ENCODE measurements at regions not wholly inside any gene's neighbourhood (a gene's known extent, or its start where the extent isn't known, plus 50 kb on each side); places are given as distances from the start of the nearest gene placed in this dataset.
"Not testable (repeated sequence)": the region's sequence is repeated elsewhere in the genome, so short reads cannot be mapped to it uniquely, and the experiment has no call there.

DNA sequence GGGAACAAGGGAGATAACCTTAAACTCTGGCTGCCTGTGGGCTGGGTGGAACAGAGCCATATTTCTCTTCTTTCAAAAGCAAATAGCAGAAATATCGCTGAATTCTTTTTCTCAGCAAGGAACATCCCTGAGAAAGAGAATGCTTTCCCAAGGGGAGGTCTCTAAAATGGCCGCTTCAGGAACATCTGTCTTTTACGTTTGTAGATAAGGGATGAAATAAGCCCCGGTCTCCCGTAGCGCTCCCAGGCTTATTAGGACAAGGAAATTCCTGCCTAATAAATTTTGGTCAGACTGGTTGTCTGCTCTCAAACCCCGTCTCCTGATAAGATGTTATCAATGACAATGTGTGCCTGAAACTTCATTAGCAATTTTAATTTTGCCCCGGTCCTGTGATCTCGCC, 340.6 kb upstream of the IGFBP3 start:
- not testable (repeated sequence) for DNase-seq

GRCh38 chr7:46259947-46260346, 338.9 kb upstream of the IGFBP3 start:
- DNase-seq = no peak

GRCh38 chr7:46257761-46258448, 336.8 kb upstream of the IGFBP3 start:
- DNase-seq = no peak

- DNase-seq = no peak
Observed at GRCh38 chr7:46256870-46257661, 336.0 kb upstream of the IGFBP3 start.

- no peak for DNase-seq
Observed at GRCh38 chr7:46253520-46253919, 332.4 kb upstream of the IGFBP3 start.

DNA sequence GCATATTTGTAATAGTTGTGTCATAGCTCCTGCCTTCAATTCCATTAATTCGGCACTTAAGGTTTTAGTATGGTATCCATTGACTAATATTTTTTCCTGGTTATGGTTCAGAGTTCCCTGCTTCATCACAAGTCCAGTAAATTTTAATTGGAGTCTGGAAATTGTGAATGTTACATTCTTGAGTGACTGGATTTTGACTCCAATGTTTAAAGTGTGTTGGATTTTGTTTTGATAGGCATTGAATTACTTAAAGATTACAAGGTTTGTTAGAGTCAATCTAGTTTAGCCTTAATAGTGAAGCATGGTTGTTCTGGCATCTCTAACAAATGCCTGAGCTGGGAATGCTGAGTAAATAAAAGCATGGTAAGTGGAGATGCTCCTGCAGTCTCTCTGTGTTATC, 326.6 kb upstream of the IGFBP3 start:
- DNase-seq = no peak

GRCh38 chr7:46245586-46246111, 324.6 kb upstream of the IGFBP3 start:
- DNase-seq = no peak

DNA sequence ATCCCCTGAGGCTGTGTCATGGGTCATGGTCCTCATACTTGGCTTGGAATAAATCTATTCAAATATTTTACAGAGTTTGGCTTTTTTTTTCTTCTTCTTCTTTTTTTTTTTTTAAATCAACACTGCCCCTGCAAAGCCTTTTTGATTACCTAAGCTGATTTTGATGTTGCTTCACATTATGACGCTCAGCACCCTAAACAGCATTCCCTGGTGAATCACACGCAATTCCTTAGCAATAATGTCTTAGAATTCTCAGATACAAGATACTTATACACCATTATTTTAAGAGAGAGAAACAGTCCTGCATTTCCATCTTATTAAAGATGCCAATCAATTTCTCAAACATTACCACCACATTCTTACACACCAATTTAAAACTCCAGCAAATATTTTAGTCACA, 323.7 kb upstream of the IGFBP3 start:
- DNase-seq = no peak

DNA sequence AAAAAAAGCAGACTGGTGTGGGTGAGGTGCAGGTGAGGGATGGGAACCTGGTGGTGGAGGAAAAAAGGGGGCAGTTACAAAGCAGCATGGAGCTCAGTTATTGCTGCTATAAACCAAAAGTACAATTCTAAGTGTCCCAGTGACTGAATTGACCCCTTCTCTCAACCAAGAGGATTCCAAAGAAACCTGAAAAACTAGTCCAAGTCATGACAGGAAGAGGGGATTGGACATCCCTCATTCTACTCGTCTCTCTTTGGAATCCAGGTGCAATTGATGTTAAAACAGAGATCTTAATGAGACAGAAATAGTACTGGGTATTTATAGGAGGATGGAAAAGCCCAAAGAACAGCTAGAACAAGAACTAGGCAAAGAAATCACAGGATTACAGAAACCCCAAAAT, 322.3 kb upstream of the IGFBP3 start:
- no peak for DNase-seq

DNA sequence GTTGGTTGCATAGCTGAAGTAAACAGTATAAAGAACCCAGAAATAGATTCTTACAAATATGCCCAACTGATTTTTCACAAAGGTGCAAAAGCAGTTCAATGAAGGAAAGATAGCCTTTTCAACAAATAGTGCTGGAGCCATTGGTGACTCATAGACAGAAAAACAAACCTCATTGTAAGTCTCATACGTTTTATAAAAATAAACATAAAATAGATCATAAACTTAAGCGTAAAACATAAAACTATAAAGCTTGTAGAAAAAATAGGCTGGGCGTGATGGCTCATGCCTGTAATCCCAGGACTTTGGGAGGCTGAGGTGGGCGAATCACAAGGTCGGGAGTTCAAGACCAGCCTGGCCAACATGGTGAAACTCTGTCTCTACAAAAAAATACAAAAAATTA, 318.8 kb upstream of the IGFBP3 start:
- DNase-seq = no peak

DNA sequence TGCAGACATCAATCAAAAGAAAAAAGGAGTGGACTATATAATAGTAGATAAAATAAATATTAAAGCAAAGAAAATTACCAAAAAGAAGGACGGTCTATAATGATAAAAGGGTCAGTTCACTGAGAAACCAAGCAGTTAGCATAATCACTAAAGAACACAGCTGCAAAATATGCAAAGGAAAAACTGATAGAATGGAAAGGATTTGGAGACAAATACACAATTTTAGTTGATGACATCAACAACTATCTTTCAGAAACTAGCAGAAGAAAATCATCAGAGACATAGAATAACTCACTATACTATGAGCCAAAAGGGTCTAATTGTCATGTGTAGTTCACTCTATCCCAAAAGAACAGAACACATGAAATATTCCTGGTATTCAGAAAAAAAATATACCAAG, 316.4 kb upstream of the IGFBP3 start:
- no peak for DNase-seq

DNA sequence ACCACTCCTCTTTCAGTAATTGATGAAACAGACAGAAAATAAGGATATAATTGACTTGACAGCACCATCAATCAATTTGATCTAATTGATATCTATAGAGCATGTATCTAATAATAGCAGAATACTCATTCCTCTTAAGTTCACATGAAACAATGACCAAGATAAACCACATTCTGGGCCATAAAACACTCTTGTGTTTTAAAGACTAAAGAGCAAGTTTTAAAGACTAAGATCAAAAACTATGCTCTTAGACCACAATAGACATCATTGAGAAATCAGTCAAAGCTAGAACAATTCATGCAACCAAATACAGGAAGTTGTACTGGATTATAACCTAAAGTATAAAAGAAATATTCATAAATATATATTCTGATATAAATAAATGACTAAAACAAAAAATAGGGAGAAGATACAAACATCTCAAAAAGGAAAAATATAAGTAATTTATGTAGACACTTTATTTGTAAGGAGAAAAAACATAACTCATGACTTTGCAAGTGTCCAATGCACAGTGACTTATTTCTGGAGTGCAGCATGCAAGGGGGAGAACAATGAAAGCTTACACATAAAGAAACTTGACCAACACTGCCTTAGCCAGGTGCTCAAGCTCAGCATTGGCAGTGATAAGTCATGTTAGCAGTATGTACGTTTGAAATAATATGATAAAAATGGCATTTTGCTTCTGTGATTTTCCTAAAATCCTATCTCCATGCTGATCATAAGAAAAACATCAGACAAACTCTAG, 312.7 kb upstream of the IGFBP3 start:
- no peak for DNase-seq

DNA sequence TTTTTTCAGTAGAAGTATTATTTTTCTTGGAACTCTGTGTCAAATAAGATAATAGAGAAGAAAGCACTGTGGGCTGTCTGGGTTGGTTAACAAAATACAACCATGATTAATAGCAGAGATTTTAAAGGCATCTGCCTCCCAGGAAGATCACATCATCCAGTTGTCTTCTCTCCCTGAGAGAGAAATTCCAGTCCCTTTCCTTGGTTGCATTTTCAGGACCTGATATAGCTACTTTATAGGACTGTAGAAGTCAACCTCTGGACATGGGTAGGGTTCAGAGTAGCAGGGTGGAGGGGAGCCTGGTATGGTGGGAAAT, 309.9 kb upstream of the IGFBP3 start:
- DNase-seq = no peak

DNA sequence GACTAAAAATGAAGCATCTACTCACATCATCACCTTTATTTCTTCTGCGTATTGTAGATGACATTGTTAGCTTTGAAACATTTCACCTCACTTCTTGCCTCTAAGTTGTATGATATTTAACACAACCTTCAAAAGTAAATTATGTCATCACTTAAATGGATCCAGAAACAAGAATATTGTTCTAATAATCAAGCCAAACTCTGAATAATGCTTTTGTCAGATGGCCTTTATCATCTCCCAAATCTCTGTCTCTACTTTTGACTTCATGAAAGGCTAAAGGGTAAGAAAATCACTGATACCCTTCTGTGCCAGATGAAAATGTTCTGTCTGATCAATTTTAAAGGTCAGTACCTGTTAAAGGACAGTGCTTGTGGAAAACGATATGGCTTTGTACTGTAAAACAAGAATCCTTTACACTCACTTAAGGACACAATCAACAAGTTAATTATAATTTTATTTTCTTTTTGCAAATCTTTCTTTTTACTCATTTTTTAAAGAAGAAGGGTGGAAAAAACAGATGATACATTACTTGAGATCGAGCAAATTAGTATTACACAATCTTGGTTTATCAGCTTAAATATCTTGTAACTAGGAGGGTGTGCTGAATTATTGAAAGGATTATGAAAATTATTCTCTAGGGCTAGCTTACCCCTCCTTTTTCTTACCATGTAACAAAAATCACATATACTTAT, 309.4 kb upstream of the IGFBP3 start:
- no peak for DNase-seq

- DNase-seq = no peak
Observed at GRCh38 chr7:46229409-46229808, 308.3 kb upstream of the IGFBP3 start.

DNA sequence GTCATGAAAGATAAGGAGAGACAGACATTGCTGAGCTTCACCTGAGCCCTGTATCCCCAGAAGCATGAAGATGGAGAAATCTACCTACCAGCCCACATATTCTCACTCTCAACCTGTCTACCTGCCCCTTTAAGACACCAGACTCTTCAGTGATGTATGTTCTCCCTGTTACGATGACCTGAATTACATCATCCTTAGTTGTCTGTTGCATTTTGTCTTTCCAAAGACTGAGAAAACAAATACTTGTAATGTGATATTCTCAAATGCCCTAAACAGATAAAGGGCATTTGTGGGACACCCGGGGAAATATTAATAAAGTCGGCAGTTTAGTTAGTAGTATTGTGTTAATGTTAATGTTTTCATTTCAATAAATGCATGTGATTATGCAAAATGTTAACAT, 305.8 kb upstream of the IGFBP3 start:
- no peak for DNase-seq

DNA sequence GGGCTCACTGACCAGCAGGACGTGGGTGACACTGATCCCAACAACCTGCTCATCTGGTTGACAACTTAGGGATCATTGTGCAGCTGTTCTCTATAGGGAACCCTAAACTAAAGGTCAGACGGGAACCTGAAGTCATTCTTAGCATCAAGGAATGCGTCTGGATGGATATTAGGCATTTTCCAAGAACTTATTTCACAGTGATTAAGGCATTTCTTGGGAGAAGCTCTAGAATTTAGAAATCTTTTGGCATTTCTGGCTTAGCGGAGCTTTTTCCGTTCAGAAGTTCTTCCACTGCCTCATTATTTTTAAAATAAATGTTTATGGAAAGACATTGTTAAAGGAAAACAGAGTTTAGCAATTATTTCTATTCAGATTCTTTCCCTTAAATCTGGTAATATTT, 303.3 kb upstream of the IGFBP3 start:
- no peak for DNase-seq

GRCh38 chr7:46220066-46220630, 299.1 kb upstream of the IGFBP3 start:
- DNase-seq = no peak

GRCh38 chr7:46218461-46219200, 297.6 kb upstream of the IGFBP3 start:
- no peak for DNase-seq

DNA sequence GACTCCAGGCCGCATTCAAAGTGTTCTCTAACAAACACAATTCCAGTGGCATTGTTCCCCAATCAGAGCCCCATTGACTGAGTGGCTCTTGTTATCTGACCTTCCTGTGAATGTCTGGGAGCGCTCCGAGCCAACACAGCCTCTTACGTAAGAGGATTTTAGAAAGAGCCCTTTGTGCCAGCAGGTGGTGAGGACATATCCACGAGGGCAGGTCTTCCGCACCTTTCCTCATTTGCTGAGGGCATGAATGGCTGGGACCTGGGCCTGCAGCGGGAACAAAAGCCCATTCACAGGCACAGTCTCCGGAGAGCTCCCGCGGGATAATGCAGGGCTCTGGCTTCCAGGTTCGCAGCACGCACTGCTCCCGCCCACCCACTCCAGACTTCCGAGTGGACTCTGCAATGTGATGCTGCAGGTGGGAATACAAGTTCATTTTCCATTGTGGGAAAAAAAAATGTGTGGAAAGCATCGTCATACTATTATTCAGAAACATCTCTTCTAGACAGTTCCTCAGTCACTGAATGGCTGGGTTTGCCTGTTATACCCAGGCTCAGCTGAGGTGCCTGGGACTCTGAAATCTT, 295.0 kb upstream of the IGFBP3 start:
- DNase-seq = no peak

DNA sequence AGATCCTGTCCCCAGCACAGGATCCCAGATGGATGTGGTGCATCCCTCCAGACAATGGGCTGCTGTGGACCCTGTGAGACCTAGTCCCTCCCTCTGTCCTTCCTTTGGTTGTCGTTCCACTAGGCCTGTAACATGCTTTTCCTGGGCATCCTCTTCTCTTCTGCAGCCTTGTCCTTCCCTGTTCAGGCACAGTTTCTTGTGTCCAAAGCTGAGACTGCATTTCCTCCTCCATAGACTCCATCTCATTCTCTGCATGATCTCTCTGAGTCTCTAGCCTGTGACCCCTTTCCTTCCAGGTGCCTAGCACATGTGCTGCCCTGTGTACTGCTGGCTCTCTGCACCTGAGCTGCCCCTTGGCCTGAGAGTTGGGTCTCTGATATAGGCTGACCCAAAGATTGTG, 293.5 kb upstream of the IGFBP3 start:
- no peak for DNase-seq

GRCh38 chr7:46213154-46213537, 292.1 kb upstream of the IGFBP3 start:
- DNase-seq = no peak

All from KG1 (cell line).